ENCODE measurements at regions not wholly inside any gene's neighbourhood (a gene's known extent, or its start where the extent isn't known, plus 50 kb on each side); places are given as distances from the start of the nearest gene placed in this dataset.
A peak's percentile ranks its signal among the peaks of the same experiment; 100 is the strongest.
"Not testable (repeated sequence)": the region's sequence is repeated elsewhere in the genome, so short reads cannot be mapped to it uniquely, and the experiment has no call there.

DNA sequence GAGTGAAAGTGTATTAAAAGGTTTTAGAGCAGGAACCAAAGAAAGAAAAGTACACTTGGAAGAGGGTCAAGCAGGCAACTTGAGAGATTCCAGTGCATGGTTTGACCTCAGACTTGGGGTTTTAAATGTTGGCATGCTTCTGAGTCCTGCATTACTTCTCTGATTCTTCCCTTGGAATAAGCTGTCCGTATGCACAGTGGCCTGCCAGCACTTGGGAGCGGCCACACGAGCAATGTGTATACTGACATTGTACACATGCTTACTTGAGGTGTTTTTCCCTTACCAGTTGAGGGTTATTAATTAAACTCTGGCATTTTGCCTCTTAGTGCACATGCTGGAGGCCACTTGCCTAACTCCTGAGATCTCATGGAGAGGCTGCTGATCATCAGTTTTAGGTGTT is 786.6 kb upstream of the RGS18 start:
- DNase-seq, result no peak

DNA sequence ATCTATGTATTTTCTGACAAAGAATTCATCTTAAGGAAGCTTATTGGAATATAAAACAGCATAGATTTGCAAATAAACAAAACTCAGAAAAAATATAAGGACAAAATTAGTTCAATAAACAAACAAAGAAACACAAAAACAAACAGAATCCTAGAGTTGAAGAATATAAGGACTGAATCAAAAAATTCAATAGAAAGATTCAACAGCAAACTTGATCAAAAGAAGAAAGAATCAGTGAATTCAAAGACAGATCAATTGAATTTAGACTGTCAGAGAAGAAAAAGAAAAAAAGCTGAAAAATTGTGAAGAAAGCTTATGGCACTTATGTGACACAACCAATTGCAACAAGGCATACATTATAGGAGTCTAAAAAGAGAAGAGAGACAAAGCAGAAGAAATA is 770.0 kb upstream of the RGS18 start:
- no peak for DNase-seq

DNA sequence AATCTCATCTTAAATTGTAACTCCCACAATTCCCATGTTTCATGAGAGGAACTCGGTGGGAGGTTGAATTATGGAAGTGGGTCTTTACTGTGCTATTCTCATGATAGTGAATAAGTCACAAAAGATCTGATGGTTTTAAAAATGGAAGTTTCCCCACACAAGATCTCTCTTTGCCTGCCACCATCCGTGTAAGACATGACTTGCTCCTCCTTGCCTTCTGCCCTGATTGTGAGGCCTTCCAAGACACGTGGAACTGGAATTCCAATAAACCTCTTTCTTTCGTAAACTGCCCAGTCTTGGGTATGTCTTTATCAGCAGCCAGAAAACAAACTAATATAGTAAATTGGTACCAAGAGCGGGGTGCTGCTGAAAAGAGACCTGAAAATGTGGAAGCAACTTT is 761.6 kb upstream of the RGS18 start:
- no peak for DNase-seq

- no peak for DNase-seq
Observed at GRCh38 chr1:191398551-191398950, 759.7 kb upstream of the RGS18 start.

DNA sequence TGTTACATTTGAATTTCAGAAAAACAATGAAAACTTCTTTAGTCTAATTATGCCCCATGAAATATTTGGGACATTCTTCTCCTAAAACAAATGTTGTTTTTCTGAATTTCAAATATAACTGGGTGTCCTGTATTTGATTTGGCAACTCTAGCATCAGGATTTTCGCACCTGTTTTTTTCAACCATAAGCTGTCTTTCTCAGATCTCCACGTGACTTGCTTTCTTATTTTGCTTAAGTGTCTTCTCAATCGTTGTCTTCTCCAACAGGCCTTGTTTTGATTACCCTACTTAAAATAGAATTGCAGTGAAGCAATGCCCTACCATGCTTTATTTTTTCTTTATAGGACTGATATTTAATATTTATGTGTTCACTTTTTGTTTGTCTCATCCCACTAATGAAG is 752.8 kb upstream of the RGS18 start:
- no peak for DNase-seq

- DNase-seq, result no peak
Observed at GRCh38 chr1:191414981-191415640, 743.2 kb upstream of the RGS18 start.

DNA sequence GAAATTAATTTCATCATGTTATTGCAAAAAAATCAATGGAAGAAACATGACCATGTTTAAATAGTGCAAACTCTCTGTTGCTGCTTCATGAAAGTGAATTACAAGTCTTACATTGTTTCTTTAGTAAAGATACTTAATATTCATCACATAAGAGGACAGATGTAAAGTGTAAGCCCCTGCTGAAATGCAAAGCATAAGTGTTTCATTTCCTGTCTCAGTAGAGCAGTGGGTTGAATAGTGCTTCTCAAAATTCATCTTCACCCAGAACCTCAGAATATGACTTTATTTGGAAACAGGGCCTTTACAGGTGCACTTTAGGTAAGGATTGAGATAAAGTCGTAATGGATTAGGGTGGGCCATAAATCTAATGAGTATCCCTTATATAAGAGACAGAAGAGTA is 738.4 kb upstream of the RGS18 start:
- DNase-seq, result no peak

DNA sequence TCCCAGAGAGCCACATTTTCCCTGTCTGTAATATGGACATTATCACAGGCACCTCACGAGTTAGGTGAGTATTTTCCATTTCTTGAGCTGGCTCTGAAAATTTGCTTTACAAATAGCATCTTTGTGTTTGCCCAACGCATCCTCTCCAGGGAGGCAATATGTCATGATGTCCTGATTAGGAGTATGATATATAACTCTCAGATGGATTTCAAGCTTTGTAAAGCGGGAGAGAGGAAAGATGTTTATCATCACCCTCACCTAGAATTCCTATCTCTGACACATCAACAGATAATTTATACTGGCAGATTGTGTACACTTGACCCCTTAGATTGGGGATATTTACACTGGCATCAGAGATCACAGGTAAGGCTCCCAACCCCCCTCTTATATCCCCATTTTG is 730.7 kb upstream of the RGS18 start:
- no peak for DNase-seq

- DNase-seq, result no peak
Observed at GRCh38 chr1:191432817-191433216, 725.4 kb upstream of the RGS18 start.

DNA sequence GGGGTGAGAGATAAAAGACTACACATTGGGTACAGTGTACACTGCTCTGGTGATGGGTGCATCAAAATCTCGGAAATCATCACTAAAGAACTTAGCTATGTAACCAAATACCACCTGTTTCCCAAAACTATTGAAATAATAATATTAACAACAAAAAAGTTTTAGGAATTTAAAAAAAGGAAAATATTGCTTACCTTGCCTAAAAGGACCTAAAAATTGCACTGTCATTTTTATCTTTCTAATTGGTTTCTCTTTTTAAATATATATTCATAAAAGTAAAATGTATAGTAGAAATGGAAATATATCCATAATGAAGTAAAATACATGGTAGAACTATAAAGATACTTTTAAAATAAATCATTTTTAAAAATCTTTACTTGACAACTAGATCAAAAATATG is 719.3 kb upstream of the RGS18 start:
- DNase-seq, result no peak

- not testable (repeated sequence) for DNase-seq
Observed at GRCh38 chr1:191448279-191448678, 710.0 kb upstream of the RGS18 start.

GRCh38 chr1:191452586-191452985 is 705.7 kb upstream of the RGS18 start:
- DNase-seq, result no peak

GRCh38 chr1:191453487-191453886 is 704.8 kb upstream of the RGS18 start:
- no peak for DNase-seq

GRCh38 chr1:191457889-191458288 is 700.4 kb upstream of the RGS18 start:
- DNase-seq, result no peak

- DNase-seq, result no peak
Observed at GRCh38 chr1:191460234-191460633, 698.0 kb upstream of the RGS18 start.

- peak; percentile 3 for DNase-seq
Observed at GRCh38 chr1:191483988-191484387, 674.3 kb upstream of the RGS18 start.

DNA sequence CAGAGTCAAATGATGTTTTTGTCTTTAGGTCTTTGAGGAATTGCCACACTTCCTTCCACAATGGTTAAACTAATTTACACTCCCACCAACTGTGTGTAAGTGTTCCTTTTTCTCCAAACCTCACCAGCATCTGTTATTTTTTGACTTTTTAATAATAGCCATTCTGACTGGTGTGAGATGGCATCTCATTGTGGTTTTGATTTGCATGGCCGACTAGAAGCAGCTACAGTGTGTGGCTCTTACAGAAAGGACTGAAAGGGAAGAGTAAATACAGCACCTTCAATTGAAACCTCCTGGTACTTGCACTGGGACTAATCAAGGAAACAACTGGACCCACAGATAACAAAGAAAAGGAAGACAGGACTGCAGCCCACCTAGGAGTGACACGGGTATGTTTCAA is 668.0 kb upstream of the RGS18 start:
- no peak for DNase-seq

GRCh38 chr1:191495040-191495439 is 663.2 kb upstream of the RGS18 start:
- DNase-seq, result no peak

DNA sequence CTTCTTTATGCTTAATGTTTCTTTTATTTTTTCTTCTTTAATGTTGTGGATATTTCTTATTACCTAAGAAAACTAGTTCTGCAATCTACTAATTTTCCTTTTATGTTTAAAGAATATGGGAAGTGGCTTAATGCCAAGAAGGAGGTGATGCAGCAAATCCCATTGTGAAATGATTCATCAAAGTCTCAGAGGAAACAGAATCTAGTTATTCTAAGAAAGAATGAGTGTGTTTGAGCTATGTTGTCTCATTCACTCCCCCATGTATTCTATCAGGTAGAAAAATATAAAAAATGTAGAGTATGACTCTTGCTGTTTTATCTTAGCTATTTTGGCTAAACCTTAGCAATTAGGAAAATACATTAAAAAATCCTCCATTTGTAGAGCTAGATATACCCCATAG is 659.9 kb upstream of the RGS18 start:
- peak; percentile 9 for DNase-seq

- DNase-seq, result no peak
Observed at GRCh38 chr1:191498825-191499224, 659.4 kb upstream of the RGS18 start.

GRCh38 chr1:191504999-191505398 is 653.3 kb upstream of the RGS18 start:
- no peak for DNase-seq

DNA sequence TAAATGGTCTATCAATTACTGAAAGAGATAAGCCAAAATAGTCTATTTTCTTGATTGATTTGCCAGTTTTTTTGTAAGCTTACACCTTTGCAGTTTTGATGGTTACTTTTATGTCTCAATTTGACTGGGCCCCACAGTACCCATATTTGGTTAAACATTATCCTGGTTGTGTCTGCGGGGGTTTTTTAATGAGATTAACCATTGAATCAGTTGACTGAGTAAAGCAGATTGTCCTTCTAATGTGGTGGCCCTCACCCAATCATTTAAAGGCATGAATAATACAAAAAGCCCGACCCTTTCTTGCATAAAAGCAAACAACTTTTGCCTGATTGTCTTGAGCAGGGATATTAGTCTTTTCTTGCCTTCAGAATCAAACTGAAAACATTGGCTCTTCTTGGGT is 650.0 kb upstream of the RGS18 start:
- DNase-seq, result no peak

DNA sequence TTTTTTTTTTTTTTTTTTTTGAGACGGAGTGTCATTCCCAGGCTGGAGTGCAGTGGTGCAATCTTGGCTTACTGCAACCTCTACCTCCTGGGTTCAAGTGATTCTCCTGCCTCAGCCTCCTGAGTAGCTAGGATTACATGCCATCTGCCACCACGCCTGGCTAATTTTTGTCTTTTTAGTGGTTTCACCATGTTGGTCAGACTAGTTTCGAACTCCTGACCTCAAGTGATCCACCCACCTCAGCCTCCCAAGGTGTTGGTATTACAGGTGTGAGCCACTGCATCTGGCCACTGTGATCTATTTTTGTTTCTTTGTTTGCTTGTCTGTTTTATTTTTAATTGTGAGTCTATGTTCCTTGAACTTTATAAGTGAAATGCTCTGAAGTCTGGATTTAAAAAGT is 646.8 kb upstream of the RGS18 start:
- DNase-seq, result not testable (repeated sequence)

DNA sequence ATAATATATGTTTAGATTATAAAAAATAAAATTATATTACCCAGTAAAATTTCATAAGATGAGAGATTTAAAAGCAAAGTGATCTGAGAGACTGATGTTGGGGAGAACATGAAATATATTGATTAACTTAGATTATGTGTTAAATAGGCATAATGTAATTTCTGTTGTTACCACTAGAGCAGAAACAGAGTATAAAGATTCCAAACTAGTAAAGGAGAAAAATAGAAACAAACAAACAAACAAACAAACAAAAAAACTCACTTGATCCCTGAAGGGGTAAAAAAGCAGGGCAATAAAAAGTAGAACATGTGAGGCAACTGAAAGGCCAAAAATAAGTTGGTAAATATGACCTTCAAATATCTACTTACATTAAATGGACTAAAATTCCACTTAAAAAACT is 640.4 kb upstream of the RGS18 start:
- no peak for DNase-seq

DNA sequence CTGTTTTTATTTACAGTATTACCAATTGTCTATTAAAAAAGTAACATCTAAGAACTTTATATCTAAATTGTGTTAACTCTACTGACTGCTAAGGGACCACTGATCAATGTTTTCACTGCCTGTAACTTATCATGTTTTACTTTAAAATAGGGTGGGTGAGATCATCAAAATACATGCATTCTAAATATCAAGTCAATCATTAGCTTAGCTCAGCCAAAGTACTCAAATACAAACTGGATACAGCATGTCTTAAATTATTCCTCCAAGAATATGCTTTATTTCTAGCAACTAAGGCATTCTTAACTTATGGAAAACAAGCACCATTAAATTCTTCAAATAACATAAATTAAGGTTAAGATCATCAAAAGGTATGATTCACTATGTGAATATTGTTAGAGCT is 638.7 kb upstream of the RGS18 start:
- DNase-seq, result no peak

DNA sequence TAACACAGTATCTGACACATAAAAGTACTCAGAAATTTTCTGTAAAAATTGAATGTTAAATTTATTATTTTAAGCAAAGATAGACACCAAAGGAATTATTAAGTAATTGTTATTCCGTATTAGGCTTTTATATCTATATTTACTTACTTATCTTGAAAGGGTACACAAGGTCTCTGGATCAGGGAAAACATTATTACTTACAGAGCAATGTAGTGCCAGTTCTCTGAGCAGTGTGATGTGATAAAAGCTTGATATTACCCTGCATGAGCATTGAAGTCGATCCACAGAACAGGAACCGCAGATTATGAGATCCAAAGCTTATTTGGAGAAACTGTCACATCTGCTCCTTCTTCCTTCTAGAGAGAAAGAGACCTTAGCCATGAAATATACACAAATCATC is 637.9 kb upstream of the RGS18 start:
- DNase-seq, result no peak
